Right atrium auricular region (tissue), 2 donors: ENCODE measurements at regions not wholly inside any gene's neighbourhood (a gene's known extent, or its start where the extent isn't known, plus 50 kb on each side); places are given as distances from the start of the nearest gene placed in this dataset.

Source experiments
- DNase-seq: peaks from one replicate; pipeline ENCODE4 v3.0.0-alpha.2; 2019; ENCODE audit warnings: low spot score
- H3K27ac ChIP-seq, 2 donors: fragments of 200-600 bp; sonication (generic); 1 replicate in 1 of 2; 2 replicates in 1 of 2; pipeline ENCODE4 v1.5.1; 2016 to 2019
- H3K27me3 ChIP-seq, 2 donors: fragments of 200-600 bp; sonication (generic); one replicate each; pipeline versions ENCODE4 v1.5.1 to v1.6.0; 2017 to 2019
- H3K36me3 ChIP-seq: fragments of 200-600 bp; sonication (generic); one replicate; pipeline ENCODE4 v1.5.1; 2016
- H3K4me1 ChIP-seq, 2 donors: fragments of 200-600 bp; sonication (generic); one replicate each; pipeline versions ENCODE4 v1.5.1 to v1.6.0; 2017 to 2019
- H3K4me3 ChIP-seq, 2 donors: fragments of 200-600 bp; sonication (generic); 1 replicate in 1 of 2; 2 replicates in 1 of 2; pipeline ENCODE4 v1.5.1; 2017 to 2019; ENCODE audit warnings: mild to moderate bottlenecking in 1 of 2, moderate library complexity in 1 of 2
- H3K9me3 ChIP-seq, 2 donors: fragments of 200-600 bp; sonication (generic); one replicate each; pipeline ENCODE4 v1.5.1; 2019
- TF ChIP-seq, protein P1 (sequence below), 2 donors: fragments of 200-600 bp; sonication (generic); IDR thresholded peaks; one replicate each; pipeline ENCODE4 v1.5.1; 2019; ENCODE audit warnings: antibody characterized with exemption in 2 of 2

DNA sequence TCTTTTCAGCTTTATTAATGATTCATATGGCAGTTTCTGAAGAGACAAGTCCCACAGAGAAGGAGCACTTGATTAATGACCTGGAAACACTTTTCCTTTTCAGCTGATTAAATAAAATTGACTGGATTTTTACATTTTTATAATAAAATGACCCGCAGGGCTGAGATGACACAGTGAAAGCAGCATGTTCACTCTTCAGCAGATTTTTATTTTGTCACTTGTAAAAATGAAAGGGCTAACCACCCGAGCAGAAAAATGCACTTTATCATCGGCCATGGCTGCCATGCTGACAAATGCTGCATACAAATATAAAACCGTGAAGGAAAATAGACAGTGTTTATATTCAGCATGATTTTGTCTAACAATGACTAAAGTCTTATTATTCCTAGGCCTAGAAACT is 321.6 kb upstream of the ITGA1 start:
- TF ChIP-seq, protein P1, sequence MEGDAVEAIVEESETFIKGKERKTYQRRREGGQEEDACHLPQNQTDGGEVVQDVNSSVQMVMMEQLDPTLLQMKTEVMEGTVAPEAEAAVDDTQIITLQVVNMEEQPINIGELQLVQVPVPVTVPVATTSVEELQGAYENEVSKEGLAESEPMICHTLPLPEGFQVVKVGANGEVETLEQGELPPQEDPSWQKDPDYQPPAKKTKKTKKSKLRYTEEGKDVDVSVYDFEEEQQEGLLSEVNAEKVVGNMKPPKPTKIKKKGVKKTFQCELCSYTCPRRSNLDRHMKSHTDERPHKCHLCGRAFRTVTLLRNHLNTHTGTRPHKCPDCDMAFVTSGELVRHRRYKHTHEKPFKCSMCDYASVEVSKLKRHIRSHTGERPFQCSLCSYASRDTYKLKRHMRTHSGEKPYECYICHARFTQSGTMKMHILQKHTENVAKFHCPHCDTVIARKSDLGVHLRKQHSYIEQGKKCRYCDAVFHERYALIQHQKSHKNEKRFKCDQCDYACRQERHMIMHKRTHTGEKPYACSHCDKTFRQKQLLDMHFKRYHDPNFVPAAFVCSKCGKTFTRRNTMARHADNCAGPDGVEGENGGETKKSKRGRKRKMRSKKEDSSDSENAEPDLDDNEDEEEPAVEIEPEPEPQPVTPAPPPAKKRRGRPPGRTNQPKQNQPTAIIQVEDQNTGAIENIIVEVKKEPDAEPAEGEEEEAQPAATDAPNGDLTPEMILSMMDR (IDR thresholded peaks at IDR 0.05): no peak
- Histone ChIP-seq H3K4me1 (no peaks in the 10 kb centered on the region), H3K36me3 (no peaks in the 10 kb centered on the region), H3K27ac (no peak overlapping the region), H3K4me3 (no peak overlapping the region), H3K9me3 (no peaks in the 10 kb centered on the region), H3K27me3 (no peaks in the 10 kb centered on the region)
- no peak for DNase-seq

DNA sequence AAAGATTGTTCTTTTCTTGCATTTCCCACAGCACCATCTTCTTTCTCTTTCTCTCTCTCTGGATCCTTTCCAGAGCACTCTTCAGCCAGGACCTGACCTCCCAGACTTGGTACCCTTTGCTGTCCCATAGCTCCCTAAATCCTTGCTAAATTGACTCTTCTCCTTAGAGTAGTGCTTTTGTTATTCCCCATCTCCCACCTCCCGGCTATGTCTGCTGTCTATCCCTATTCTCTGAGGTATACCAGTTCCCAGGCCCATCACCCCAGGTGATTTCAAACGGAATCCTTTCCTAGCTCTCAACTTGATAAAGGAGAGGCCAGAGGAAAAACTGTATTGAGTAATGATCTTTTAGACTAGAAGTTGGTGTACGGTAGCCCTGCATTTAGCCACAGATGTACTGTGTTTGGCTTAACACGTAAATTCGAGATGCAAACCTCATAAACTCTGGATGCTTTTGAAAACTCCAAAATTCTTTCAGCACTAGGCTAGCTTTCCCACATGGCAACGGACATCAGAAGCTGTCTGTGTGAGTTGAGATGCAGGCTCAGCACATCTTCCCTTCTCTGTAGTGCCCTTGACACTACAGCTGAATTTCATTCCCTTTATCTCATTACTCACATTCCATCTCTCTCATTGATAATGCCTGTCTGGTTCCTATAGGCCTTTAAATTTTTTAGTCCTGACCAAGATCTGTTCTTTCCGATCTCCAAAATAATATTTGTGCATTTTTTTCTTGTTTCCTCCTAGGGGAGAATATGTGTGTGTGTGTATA is 320.8 kb upstream of the ITGA1 start:
- Histone ChIP-seq H3K27ac (no peak overlapping the region), H3K4me1 (no peaks in the 10 kb centered on the region), H3K9me3 (no peaks in the 10 kb centered on the region), H3K27me3 (no peaks in the 10 kb centered on the region), H3K36me3 (no peaks in the 10 kb centered on the region), H3K4me3 (no peak overlapping the region)
- no peak for DNase-seq
- TF ChIP-seq, protein P1 (IDR thresholded peaks at IDR 0.05): no peak

DNA sequence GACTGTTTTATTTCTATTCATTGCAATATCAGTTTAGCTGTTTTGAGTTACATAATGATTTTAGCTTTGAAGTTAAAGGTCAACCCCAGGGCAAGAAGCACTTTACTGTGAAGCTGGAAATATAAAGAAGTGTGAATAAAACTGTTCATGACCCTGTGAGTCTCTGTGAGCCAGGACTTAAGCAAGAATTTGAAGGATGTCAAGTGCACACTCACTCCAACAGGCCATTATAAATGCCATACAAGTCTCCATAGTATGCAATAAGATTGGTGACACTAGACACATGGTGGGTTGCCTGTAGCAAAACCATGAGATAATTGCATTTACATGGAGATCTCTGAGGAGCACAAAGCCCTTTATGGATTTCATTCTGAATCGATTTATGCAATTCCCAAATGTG is 318.7 kb upstream of the ITGA1 start:
- no peaks in the 10 kb centered on the region for H3K27me3 ChIP-seq
- no peaks in the 10 kb centered on the region for H3K36me3 ChIP-seq
- H3K27ac ChIP-seq: no peak overlapping the region
- DNase-seq: no peak
- H3K9me3 ChIP-seq: no peaks in the 10 kb centered on the region
- no peaks in the 10 kb centered on the region for H3K4me1 ChIP-seq
- no peak overlapping the region for H3K4me3 ChIP-seq
- TF ChIP-seq, protein P1 (IDR thresholded peaks at IDR 0.05): no peak

DNA sequence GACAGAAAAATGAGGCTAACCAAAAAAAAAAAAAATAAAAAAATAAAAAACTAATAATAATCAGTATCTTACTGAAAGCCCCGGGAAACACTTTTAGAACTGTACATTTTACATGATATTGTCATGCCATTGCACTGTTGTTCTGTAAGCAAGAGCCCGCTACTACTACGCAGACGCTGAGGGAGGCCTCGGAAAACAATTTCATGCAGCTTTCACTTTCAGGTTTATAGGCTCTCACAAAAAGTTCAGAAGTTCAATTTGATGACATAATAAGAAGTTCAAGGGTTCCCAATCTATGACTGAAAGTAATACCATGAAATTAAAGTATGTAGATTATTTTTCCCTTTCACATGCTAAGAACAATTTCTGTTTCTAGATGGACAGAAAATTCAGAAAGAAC is 318.3 kb upstream of the ITGA1 start:
- no peaks in the 10 kb centered on the region for H3K9me3 ChIP-seq
- DNase-seq: no peak
- H3K27ac ChIP-seq: no peak overlapping the region
- H3K4me1 ChIP-seq: no peaks in the 10 kb centered on the region
- no peaks in the 10 kb centered on the region for H3K36me3 ChIP-seq
- no peaks in the 10 kb centered on the region for H3K27me3 ChIP-seq
- TF ChIP-seq, protein P1 (IDR thresholded peaks at IDR 0.05): no peak
- H3K4me3 ChIP-seq: no peak overlapping the region

DNA sequence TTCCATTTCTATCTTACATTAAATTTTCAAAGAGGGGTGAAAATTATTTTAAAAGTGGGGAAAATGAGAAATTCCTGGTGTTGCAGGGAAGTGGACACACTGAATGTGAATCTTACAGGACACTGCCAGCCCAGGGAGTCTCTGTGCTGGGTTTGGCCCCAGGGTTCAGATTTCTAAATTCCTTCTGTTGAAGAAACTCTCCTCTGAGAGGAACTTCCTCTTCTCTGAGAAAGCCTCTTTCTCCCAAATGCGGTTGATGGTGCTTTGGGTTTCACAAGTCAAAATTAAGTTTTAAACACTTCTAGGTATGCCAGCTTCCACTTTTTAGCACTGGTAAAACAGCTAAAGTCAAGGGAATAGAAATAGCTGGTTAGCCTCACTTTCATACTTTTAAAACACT is 317.9 kb upstream of the ITGA1 start:
- Histone ChIP-seq H3K36me3 (no peaks in the 10 kb centered on the region), H3K27ac (no peak overlapping the region), H3K4me1 (no peaks in the 10 kb centered on the region), H3K9me3 (no peaks in the 10 kb centered on the region), H3K27me3 (no peaks in the 10 kb centered on the region), H3K4me3 (no peak overlapping the region)
- DNase-seq: no peak
- TF ChIP-seq, protein P1 (IDR thresholded peaks at IDR 0.05): no peak

DNA sequence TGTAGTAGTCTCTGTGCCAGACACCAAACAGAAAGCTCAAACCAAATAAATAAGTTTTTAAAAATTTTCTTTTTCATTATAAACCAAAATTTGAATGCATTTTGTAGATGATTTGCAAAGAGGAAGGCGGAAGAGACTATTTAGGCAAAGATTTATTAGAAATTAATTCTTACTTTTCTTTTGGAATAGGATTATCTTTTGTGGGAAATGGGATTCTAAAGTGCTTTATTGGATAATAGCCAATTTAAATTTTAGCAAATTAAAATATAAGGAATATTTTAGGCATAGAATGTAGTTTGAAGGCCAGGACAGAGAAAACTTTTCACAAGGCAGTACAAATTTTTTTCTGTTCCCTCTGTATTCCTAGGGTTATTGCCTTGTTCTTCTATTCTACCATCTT is 311.4 kb upstream of the ITGA1 start:
- no peak for DNase-seq
- TF ChIP-seq, protein P1 (IDR thresholded peaks at IDR 0.05): no peak
- H3K27me3 ChIP-seq: no peaks in the 10 kb centered on the region

More for the DNA sequence above, 311.4 kb upstream of the ITGA1 start:
- H3K36me3 ChIP-seq: no peaks in the 10 kb centered on the region
- no peaks in the 10 kb centered on the region for H3K9me3 ChIP-seq
- H3K4me3 ChIP-seq: no peak overlapping the region
- no peaks in the 10 kb centered on the region for H3K4me1 ChIP-seq
- H3K27ac ChIP-seq: no peak overlapping the region
